ENCODE measurements at regions not wholly inside any gene's neighbourhood (a gene's known extent, or its start where the extent isn't known, plus 50 kb on each side); places are given as distances from the start of the nearest gene placed in this dataset.

GRCh38 chr9:82124090-82124489 is 135.5 kb downstream of the SPATA31D1 start:
- no peak for TF ChIP-seq RAD21 (IDR thresholded peaks at IDR 0.05; ENCODE audit: low read depth)
- no peak for TF ChIP-seq YY1 (IDR thresholded peaks at IDR 0.05; ENCODE audit: low read depth)
- no peak for TF ChIP-seq USF1 (IDR thresholded peaks at IDR 0.05)
- no peak for TF ChIP-seq FOXM1 (IDR thresholded peaks at IDR 0.05; ENCODE audit: borderline replicate concordance, low read depth)
- no peak for TF ChIP-seq TCF12 (IDR thresholded peaks at IDR 0.05; ENCODE audit: low read depth)
- TF ChIP-seq CEBPB (IDR thresholded peaks at IDR 0.05): no peak
- TF ChIP-seq NFIC (IDR thresholded peaks at IDR 0.05): no peak
- TF ChIP-seq REST (IDR thresholded peaks at IDR 0.05; ENCODE audit: low read depth): no peak
- no peak for TF ChIP-seq EGR1 (IDR thresholded peaks at IDR 0.05)
- no peak for TF ChIP-seq ZBTB7A (IDR thresholded peaks at IDR 0.05; ENCODE audit: low read depth)
- no peak for TF ChIP-seq MAX (IDR thresholded peaks at IDR 0.05)
- TF ChIP-seq TEAD4 (IDR thresholded peaks at IDR 0.05): no peak
- no peak for TF ChIP-seq CREB1 (IDR thresholded peaks at IDR 0.05; ENCODE audit: low read depth)
- no peak for TF ChIP-seq EP300 (IDR thresholded peaks at IDR 0.05; ENCODE audit: borderline replicate concordance)
- TF ChIP-seq TAF1 (IDR thresholded peaks at IDR 0.05; ENCODE audit: low read depth): no peak

- TF ChIP-seq RAD21 (IDR thresholded peaks at IDR 0.05; ENCODE audit: low read depth): no peak
- no peak for TF ChIP-seq CEBPB (IDR thresholded peaks at IDR 0.05)
- no peak for TF ChIP-seq TCF12 (IDR thresholded peaks at IDR 0.05; ENCODE audit: low read depth)
- no peak for TF ChIP-seq CREB1 (IDR thresholded peaks at IDR 0.05; ENCODE audit: low read depth)
- TF ChIP-seq ZBTB7A (IDR thresholded peaks at IDR 0.05; ENCODE audit: low read depth): no peak
- TF ChIP-seq TAF1 (IDR thresholded peaks at IDR 0.05; ENCODE audit: low read depth): no peak
- TF ChIP-seq YY1 (IDR thresholded peaks at IDR 0.05; ENCODE audit: low read depth): no peak
- TF ChIP-seq USF1 (IDR thresholded peaks at IDR 0.05): no peak
- TF ChIP-seq EGR1 (IDR thresholded peaks at IDR 0.05): no peak
- TF ChIP-seq TEAD4 (IDR thresholded peaks at IDR 0.05): no peak
- no peak for TF ChIP-seq REST (IDR thresholded peaks at IDR 0.05; ENCODE audit: low read depth)
- no peak for TF ChIP-seq FOXM1 (IDR thresholded peaks at IDR 0.05; ENCODE audit: borderline replicate concordance, low read depth)
- no peak for TF ChIP-seq MAX (IDR thresholded peaks at IDR 0.05)
- TF ChIP-seq EP300 (IDR thresholded peaks at IDR 0.05; ENCODE audit: borderline replicate concordance): no peak
- TF ChIP-seq NFIC (IDR thresholded peaks at IDR 0.05): no peak
Observed at GRCh38 chr9:82126256-82126655, 137.7 kb downstream of the SPATA31D1 start.

- TF ChIP-seq TCF12 (IDR thresholded peaks at IDR 0.05; ENCODE audit: low read depth) (no peak), RAD21 (IDR thresholded peaks at IDR 0.05; ENCODE audit: low read depth) (no peak), CEBPB (IDR thresholded peaks at IDR 0.05) (no peak), USF1 (IDR thresholded peaks at IDR 0.05) (no peak), TEAD4 (IDR thresholded peaks at IDR 0.05) (no peak), NFIC (IDR thresholded peaks at IDR 0.05) (no peak), EGR1 (IDR thresholded peaks at IDR 0.05) (no peak), YY1 (IDR thresholded peaks at IDR 0.05; ENCODE audit: low read depth) (no peak), FOXM1 (IDR thresholded peaks at IDR 0.05; ENCODE audit: borderline replicate concordance, low read depth) (no peak), CREB1 (IDR thresholded peaks at IDR 0.05; ENCODE audit: low read depth) (no peak)
Observed at GRCh38 chr9:82127465-82127864, 138.9 kb downstream of the SPATA31D1 start.

GRCh38 chr9:82128011-82128696 is 139.6 kb downstream of the SPATA31D1 start:
- no peak for TF ChIP-seq CEBPB (IDR thresholded peaks at IDR 0.05)
- TF ChIP-seq NFIC (IDR thresholded peaks at IDR 0.05): no peak
- no peak for TF ChIP-seq EP300 (IDR thresholded peaks at IDR 0.05; ENCODE audit: borderline replicate concordance)
- TF ChIP-seq TAF1 (IDR thresholded peaks at IDR 0.05; ENCODE audit: low read depth): no peak
- no peak for TF ChIP-seq FOXM1 (IDR thresholded peaks at IDR 0.05; ENCODE audit: borderline replicate concordance, low read depth)
- TF ChIP-seq RAD21 (IDR thresholded peaks at IDR 0.05; ENCODE audit: low read depth): no peak
- TF ChIP-seq CREB1 (IDR thresholded peaks at IDR 0.05; ENCODE audit: low read depth): no peak
- TF ChIP-seq YY1 (IDR thresholded peaks at IDR 0.05; ENCODE audit: low read depth): no peak
- TF ChIP-seq TCF12 (IDR thresholded peaks at IDR 0.05; ENCODE audit: low read depth): no peak
- no peak for TF ChIP-seq EGR1 (IDR thresholded peaks at IDR 0.05)
- TF ChIP-seq TEAD4 (IDR thresholded peaks at IDR 0.05): no peak
- TF ChIP-seq MAX (IDR thresholded peaks at IDR 0.05): no peak

Measured in Ishikawa (cell line).